ENCODE measurements at regions not wholly inside any gene's neighbourhood (a gene's known extent, or its start where the extent isn't known, plus 50 kb on each side); places are given as distances from the start of the nearest gene placed in this dataset.

- TF ChIP-seq EZH2 (IDR thresholded peaks at IDR 0.05; ENCODE audit: low read length, unreplicated experiment) (no peak), CTCF (conservative IDR thresholded peaks at IDR 0.05; ENCODE audit: low read depth, low read length) (no peak), EZH2phosphoT487 (IDR thresholded peaks at IDR 0.05; ENCODE audit: borderline replicate concordance, low read length) (no peak)
Observed at GRCh38 chr13:80530191-80530590, 189.3 kb upstream of the SPRY2 start.
